ENCODE measurements at regions not wholly inside any gene's neighbourhood (a gene's known extent, or its start where the extent isn't known, plus 50 kb on each side); places are given as distances from the start of the nearest gene placed in this dataset.

DNA sequence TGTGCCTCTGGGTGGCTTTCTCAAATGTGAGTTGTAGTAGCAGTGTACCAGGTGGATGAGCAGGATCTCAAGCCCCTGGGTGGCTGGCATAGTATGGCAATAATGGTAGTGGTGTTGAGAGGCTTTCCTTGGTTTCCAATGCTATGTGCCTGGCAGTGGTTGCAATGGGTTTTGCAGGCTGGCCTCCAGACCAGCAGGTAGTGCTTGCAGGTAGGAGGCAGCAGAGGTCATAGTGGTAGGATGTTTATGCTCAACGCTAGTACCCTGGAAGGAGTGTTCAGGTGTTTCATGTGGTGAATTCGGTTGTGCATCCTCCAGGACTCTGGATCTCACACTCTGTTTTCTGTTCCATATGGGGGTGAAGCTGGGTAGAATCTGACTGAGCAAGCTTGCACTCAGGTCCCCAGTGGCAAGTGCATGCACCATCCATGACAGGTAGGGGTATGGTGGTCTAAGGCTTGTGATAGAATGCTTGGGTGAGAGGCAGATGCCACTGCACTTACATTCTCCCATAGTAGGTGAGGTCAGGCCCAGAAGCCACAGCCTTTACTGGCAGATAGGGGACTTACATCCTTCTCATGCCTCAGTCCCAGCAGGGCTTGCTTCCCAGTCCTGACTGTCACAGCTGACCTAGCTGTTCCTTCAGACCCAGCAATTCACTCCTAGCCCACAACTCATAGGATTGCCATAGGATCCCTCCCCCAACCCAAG is 410.5 kb upstream of the LRRC7 start:
- DNase-seq (ENCODE audit: low spot score) = no peak

DNA sequence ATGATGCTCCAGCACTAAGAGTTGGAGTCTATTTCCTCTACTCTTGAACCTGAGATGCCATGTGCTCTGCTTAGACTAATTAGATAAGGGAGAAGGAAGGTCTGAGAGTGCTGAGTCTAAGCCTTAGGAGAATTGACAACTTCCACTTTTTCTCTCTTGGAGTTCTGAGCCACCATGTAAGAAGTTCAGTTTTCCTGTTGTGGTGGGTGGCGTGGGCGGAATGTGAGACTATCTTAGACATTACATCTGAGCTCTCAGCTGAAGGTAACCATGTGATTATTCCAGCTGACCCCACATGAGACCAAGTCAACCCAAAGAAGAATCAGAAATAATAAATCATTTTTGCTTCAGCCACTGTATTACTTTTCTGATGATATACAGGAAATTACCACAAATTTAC is 404.5 kb upstream of the LRRC7 start:
- DNase-seq (ENCODE audit: low spot score) = no peak

DNA sequence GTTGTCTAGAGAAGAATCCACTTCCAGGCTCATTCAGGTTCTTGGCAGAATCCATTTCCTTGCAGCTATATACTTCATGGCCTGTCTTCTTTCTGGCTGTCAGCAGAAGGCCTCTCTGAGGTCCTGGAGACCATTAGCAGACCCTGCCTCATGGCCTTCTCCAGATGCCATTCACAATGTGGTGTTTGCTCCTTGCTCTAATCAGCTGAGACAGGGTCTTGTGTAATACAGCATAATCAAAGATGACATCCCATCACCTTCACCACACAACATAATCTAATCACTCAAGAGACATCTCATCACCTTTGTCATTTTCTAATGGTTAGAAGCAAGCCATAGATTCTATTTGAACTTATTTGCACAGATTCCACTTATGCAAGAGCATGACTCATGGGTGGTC is 403.9 kb upstream of the LRRC7 start:
- DNase-seq (ENCODE audit: low spot score) = no peak

DNA sequence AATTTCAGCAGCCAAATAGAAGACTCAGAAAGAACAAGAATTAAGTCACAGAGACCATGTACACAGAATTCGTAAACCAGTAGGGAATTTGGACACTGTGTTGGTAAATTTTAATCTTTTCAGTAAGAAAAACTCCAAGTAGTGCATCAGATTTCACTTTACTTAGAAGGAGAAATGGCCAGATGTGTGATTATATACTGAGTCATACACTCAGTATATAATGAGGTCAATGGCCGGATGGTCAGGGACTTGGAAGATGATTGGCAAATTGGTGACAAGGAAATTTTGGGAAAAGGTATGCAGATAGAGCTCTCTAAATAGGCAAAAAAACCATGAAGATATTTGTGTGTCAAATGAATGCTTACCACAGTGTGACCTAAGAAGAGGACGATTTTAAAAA is 399.8 kb upstream of the LRRC7 start:
- no peak for DNase-seq (ENCODE audit: low spot score)

DNA sequence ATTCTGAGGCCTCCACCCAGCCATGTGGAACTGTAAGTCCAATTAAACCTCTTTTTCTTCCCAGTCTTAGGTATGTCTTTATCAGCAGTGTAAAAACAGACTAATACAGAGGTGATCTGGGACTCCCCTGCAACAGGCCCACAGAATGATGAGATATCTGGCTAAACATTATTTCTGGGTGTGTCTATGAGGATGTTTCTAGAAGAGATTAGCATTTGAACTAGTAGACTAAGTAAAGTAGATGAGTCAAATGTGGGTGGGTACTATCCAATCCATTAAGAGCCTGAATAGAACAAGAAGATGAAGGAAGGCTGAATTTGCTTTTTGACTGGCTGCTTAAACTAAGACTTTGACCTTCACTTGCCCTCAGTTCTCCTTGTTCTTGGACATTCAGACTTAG is 396.5 kb upstream of the LRRC7 start:
- DNase-seq (ENCODE audit: low spot score) = no peak

DNA sequence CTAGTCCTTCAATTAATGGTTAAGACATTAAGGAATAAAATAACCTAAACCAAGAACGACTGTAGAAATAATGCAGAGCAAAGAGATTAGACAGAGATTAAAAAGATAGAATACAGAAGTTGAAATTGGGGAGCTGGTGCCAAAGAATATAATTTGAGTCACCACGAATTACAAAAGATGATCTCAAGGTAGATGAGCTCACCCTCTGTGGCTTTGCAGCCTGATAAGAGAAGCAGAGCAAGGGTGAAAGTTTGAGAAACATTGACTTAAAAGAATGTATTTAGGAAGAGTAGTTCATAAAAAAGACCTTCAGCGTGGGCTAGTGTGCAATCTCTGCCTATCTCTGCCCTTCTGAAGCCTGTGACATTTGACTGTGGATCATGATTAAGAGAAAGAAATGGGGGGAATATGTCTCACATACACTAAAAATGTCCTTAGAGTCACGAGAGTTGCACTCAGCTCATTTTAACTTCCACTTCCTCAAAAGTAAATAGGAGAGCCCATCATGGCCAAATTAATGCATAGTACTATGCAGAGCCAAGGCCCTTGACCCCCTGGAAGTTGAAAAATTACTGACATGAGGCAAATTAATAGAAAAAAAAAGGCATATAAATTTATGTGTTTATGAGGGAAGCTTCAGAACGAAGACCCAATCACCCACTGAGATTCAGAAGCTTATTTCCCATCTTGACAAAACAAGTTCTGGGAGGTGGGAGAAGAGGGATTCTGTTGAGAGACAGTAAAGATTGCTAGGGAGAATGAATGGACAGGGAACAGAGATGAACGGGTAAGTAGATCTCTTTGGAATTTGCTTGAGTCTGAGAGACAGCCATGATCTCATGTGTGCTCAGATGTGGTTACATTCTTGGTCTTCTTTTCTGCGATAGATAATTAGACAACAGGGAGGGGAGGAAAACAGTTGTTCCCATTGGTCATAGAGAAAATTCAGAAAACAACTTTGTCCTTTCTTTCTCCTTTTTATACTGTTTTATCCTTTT is 395.4 kb upstream of the LRRC7 start:
- no peak for DNase-seq (ENCODE audit: low spot score)

DNA sequence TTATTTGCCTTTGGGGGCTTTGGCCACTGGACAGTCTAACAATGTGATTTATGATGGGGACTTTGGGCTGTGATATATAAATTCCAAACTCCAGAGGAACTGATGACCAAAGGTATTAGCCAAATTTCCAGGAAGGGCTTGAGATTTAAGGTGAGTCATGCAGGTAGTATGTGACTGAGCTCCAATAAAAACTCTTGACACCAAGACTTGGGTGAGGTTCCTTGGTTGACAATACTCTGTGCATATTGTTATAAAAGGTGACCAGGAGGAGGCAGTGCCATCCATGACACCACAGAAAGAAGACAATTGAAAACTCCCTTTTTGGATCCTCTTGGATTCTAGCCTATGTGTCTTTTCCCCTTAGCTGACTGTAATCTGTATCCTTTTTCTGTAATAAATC is 392.7 kb upstream of the LRRC7 start:
- DNase-seq (ENCODE audit: low spot score) = no peak

DNA sequence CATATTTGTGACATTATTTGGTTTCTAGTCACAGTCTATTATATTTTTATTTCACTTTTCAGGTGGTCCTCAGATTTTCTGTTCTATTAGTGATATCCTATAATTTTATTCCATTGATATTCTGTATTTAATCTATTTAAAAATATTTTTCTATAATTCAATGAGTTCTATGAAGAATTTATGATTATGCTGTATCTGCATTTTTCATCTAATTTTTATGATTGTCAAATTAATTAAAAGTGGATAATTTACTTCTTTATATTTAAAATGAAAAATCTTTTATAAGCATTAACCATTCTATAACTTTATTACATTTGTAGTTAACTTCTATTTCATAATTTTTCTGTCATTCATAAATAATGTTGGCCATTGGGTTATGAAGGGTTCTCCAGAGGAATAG is 387.4 kb upstream of the LRRC7 start:
- no peak for DNase-seq (ENCODE audit: low spot score)

DNA sequence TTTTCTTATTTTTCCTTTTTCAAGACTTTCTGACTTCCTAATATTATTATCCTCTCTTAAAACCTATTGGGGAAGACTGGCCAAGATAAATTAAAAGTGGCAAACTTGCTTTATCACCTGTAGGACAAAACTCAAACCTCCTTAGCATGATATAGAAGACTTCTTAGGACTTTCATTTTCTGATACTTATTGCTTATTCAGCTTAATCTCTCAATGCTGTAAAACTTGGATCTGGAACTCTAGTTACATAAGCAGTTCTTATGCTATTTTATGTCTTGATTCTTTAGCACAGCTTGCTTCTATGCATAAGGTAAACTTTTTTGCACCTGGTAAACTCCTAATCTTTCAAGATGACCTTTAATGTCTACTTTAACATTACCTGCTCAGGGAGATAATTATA is 382.3 kb upstream of the LRRC7 start:
- DNase-seq (ENCODE audit: low spot score) = no peak

DNA sequence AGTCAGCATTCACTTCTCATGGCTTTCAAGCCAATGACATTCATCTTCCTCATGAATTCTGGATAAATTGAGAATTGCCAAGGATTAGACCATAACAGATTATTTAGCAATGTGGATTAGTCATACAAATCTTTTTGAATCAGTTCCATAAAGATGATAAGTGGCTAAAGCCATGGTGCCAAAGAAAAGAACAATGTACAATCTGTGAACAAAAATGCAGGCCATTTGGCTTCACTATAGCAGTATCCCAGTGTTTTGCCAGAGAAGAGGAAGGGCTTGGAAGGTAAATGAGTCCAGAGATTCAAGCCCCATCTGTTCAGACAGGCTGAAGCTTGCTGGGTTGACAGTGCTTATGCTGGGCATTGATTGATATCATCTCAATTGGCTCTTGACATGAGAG is 376.4 kb upstream of the LRRC7 start:
- DNase-seq (ENCODE audit: low spot score) = no peak

DNA sequence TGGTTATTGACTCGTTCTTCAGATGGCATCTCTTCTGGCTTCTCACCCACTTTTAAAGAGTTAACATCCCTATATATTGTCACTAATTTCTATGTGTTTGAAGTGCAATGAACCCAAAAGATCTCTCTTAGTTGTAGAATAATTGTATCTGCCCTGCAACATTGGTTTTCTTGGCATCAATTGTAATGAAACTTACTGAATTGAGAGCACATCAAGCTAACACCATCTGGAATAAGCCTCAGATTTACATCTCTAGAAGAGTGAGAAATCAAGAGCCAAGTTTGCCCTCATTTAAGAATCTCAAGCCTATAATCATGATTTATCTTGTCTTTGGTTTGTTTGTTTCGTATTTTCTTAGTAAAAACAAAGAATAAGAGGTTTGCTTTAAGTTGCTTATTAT is 372.6 kb upstream of the LRRC7 start:
- no peak for DNase-seq (ENCODE audit: low spot score)

DNA sequence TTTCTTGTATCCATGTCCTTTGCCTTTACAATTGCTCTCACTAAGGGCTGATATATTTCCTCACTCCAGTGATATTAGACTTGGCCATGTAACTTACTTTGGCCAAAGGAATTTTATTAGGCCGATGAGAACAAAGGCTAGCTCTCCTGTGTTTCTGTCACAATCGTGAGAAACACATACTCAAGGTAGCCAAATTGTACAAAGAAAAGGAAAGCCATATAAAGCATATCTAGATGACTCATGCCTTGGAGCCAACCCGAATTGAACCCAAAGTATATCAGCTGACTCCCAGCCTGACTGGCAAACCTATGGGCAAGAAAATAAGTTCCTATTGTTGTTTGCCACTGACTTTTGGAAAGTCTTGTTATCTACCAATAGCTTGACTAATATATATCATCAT is 371.7 kb upstream of the LRRC7 start:
- no peak for DNase-seq (ENCODE audit: low spot score)

DNA sequence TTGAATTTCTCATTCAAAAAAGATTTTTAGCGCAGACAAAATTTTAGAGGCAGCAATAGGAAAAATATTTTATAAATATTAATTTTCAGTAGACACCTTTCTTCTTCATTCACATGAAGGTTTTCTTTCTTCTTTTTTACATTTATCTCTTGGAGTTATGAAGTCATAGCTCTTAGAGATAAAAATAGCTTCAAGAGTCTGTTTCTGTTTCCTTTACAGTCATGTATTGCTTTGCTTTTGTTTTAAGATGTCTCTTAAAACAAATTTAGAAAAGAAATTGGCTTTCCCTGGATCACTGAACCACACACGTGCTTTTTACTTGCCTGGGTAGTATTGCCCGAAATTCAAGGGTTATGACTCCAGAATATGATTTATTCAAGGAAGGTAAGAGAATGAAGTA is 369.9 kb upstream of the LRRC7 start:
- no peak for DNase-seq (ENCODE audit: low spot score)

DNA sequence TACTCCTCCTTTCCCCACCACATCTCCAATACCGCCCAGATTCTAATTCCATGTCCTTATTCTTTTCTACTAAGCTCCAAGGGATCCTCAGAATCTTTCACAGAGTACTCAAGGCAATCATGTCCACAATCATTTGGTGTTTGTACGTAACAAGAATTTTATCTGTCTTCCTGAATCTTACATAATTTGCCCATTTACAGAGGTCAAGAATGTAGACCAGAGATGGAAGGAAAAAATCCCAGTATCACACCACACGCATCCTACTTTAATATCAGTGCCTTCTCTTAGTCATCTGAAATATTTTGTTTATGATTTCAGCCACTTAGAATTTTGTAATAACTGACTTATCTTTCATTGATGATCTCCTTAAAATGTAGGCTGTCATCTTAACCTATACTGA is 366.0 kb upstream of the LRRC7 start:
- DNase-seq (ENCODE audit: low spot score) = no peak

DNA sequence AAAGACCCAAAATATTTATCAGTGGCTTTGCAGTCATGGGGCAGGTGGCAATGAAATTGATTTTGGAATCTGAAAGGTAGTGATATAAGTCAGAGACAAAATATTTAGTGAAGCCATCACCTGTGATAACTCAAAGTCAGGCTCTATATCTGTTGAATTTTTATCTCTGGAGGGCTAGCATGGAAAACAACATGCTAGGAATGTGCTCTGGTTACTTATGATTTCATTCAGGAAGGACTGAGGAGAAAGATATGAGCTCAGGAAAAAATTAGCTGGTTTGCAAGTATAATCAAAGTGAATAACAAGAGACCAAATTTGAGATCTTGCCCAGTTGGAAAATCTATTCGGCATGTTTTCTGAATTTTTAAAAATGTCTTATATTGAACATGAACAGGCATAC is 364.6 kb upstream of the LRRC7 start:
- DNase-seq (ENCODE audit: low spot score) = no peak

DNA sequence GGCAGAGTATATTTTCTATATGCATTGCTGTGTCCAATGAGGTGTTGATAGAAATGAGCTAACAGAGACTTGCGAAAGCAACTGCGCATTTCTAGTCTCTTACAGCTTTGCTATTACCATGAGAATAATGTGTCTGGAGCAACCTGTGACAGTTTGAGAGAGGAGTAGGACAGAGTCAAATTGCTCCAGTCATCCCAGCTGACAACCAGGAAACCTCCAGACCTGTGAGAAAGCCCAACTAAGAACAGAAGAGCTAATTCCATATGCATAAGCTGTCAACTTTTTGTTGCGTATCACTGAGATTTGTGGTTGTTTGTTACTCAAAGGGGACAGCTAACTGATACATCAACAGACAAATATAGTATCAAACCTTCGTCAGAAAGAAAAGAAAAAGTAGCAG is 354.1 kb upstream of the LRRC7 start:
- DNase-seq (ENCODE audit: low spot score) = no peak

DNA sequence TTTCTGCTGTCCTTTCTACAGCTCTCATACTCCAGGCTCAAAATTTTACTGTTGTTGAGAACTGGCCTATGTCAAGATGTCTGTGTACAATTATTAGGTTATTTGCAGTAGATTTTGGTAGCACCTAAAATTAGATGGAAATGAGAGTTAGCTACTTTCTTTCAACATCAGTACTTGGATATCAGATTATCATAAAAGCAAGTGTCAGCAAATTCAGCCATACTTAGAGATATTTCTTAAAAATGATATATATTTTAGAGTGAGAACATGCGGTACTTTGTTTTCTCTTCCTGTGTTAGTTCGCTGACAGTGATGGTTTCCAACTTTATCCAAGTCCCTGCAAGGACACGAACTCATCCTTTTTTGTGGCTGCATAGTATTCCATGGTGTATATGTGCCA is 351.8 kb upstream of the LRRC7 start:
- no peak for DNase-seq (ENCODE audit: low spot score)

DNA sequence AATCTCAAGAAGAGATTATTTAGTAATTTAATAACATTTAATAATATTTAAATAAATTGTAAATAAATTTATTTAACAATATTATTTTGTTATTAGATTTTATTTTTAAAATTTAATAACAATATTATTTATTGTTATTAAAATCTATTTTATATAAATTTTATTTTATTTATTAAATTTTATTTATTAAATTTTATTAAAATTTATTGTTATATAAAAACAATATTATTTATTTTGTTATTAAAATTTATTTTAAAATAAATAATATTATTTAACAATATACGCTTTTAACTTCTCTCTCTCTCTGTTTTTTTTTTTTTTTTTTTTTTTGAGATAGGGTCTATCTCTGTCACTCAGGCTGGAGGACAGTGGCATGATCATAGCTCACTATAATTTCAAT is 347.1 kb upstream of the LRRC7 start:
- DNase-seq (ENCODE audit: low spot score) = no peak

DNA sequence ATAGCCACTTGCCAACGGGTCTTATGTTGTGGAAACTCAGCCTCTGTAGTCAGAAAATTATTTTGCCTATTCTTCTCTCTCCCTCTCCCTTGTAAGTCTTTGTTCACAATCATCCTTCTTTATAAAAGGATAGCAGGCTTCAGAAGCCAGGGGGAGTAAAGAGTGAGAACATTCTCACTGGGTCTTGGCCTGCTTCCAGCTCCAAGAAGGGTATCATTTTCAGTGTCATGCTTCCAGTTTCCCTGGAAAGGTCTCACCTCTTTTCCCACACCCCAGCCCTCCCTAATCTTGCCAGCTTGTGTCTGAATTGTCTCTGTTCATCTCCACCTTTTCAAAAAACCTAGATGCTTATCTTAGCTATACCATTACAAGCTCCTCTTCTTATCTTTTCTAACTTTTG is 346.2 kb upstream of the LRRC7 start:
- no peak for DNase-seq (ENCODE audit: low spot score)

DNA sequence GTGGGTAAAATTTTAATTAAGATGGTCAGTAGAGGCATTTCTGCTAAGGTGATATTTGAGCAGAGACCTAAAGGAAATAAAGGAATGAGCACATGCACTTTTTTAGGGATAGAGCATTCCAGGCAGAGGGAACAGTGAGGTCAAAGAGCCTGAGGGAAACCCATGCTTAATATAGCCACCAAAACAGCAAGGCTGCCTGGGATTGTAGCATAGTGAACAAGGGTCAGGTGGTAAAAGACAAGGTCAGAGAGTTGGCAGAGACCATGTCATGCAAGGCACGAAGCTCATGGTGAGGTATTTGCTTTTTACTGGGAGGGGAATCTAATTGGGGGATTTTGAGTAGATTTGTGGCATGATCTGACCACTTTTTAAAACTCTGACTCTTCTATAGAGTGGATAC is 344.6 kb upstream of the LRRC7 start:
- no peak for DNase-seq (ENCODE audit: low spot score)

DNA sequence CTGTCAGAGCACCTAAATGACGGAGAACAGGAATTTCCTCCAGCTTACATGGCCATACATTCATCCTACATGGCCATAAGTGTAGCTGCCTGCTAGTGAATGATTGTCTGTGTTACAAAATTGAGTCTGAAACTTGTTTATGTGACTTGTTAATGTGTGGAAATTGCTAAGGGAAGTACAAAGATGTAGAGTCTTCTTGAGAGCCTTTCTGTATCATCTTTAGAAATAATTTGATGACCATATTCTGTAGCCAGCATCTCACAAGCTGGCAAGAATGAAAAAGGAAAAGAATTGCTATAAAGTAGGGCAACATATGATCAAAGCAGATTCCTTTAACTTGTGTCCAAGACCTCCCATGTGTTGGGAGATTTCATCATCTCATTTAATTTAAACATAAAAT is 339.2 kb upstream of the LRRC7 start:
- no peak for DNase-seq (ENCODE audit: low spot score)

DNA sequence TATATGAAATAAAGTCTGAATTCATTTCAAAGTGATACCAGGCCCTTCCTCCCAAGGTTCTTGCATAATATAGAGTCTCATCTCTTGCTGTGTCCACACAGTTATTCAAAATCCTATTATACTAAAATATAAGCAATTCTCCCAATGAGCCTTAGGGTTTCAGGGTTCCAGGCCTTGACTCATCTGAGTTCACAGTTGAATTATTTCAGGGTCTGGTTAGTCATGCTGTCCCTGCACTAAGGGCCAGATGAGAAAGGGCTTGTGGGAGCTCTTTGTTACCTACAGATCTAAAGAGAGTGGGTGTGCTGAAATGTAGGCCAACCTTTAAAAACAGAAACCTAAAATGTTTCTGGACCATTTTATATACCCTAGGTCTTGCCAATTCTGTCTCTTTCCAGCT is 337.5 kb upstream of the LRRC7 start:
- no peak for DNase-seq (ENCODE audit: low spot score)

DNA sequence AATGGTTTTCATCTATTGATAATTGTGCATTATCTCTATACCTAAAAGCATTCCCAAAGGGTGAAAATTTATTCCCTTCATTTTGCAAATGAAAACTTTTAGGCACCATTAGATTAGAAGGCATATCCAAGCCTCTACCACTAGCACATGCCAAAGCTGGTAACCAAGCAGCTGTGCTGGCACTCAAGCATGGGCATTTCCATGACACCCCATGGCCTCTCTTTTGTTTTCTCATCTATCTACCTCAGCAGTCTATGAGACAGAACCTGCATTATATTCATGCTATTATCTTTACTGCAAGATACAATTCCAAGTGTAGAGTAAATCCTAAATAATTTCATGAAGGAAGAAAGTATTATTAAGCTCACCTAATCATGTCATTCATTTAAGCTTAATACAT is 334.3 kb upstream of the LRRC7 start:
- no peak for DNase-seq (ENCODE audit: low spot score)

DNA sequence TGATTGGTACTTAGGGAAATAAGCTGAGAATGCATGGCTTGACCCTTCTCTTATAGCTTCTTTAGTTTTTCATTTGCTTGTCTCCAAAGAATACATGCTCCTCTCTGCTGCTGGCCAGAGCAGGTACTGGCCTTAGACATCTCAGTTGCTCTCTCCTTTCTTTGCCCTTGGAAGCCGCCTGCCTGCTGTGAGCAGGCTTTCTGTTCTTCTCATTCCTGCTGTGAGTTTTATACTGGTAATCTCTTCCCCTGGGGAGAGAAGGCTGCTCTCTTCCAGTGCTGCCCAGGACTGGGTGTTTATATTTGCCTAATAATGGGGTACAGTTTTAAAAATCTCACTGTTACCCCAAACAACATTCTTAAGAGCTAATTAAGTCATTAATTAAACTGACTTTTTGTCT is 323.5 kb upstream of the LRRC7 start:
- DNase-seq (ENCODE audit: low spot score) = no peak
